H9 (cell line): ENCODE measurements at regions not wholly inside any gene's neighbourhood (a gene's known extent, or its start where the extent isn't known, plus 50 kb on each side); places are given as distances from the start of the nearest gene placed in this dataset.

Experiments used
- DNase-seq: peaks from one replicate; pipeline ENCODE4 v3.0.0-alpha.2; 2017
- H2AFZ ChIP-seq: one replicate; pipeline ENCODE4 v1.6.1; 2013; ENCODE audit warnings: mild to moderate bottlenecking, low read length, control low read depth, moderate library complexity
- H2AK5ac ChIP-seq: 2 replicates; pipeline ENCODE4 v1.6.1; 2013; ENCODE audit warnings: low read length, control low read depth, mixed read lengths; ENCODE audit not compliant: insufficient read length
- H2BK120ac ChIP-seq: one replicate; pipeline ENCODE4 v1.6.1; 2013; ENCODE audit warnings: low read depth, mild to moderate bottlenecking, low read length, control low read depth, inconsistent platforms; ENCODE audit not compliant: poor library complexity, severe bottlenecking
- H2BK12ac ChIP-seq: 2 replicates; pipeline ENCODE4 v1.6.1; 2013; ENCODE audit warnings: low read length, control low read depth, mixed read lengths, low read depth; ENCODE audit not compliant: insufficient read length
- H2BK15ac ChIP-seq: 2 replicates; pipeline ENCODE4 v1.6.1; 2013; ENCODE audit warnings: low read depth, low read length, control low read depth
- H2BK20ac ChIP-seq: one replicate; pipeline ENCODE4 v1.6.1; 2013; ENCODE audit warnings: low read depth, mild to moderate bottlenecking, low read length, control low read depth, inconsistent platforms; ENCODE audit not compliant: poor library complexity, severe bottlenecking
- H2BK5ac ChIP-seq: 2 replicates; pipeline ENCODE4 v1.6.1; 2013; ENCODE audit warnings: low read length, control low read depth, mixed read lengths; ENCODE audit not compliant: insufficient read length
- H3K14ac ChIP-seq: 2 replicates; pipeline ENCODE4 v1.6.1; 2013; ENCODE audit warnings: low read length, control low read depth; ENCODE audit not compliant: insufficient read depth
- H3K18ac ChIP-seq: 2 replicates; pipeline ENCODE4 v1.6.1; 2013; ENCODE audit warnings: low read depth, mild to moderate bottlenecking, mixed read lengths, low read length, control low read depth; ENCODE audit not compliant: insufficient read length
- H3K23ac ChIP-seq: 2 replicates; pipeline ENCODE4 v1.6.1; 2013; ENCODE audit warnings: low read length, control low read depth, mixed read lengths, low read depth; ENCODE audit not compliant: insufficient read length
- H3K23me2 ChIP-seq: 2 replicates; pipeline ENCODE4 v1.6.1; 2013; ENCODE audit warnings: low read depth, mild to moderate bottlenecking, mixed read lengths, low read length, control low read depth; ENCODE audit not compliant: insufficient read length, poor library complexity, severe bottlenecking
- H3K27ac ChIP-seq: 2 replicates; pipeline ENCODE4 v1.5.1; 2013; ENCODE audit warnings: low read length, control low read depth, mixed read lengths, low read depth; ENCODE audit not compliant: insufficient read length
- H3K27me3 ChIP-seq: 2 replicates; pipeline ENCODE4 v1.6.1; 2013; ENCODE audit warnings: low read length, control low read depth, inconsistent platforms; ENCODE audit not compliant: insufficient read depth
- H3K4ac ChIP-seq: 2 replicates; pipeline ENCODE4 v1.6.1; 2013; ENCODE audit warnings: low read depth, mild to moderate bottlenecking, control low read depth, inconsistent platforms, low read length, moderate library complexity
- H3K4me1 ChIP-seq: 2 replicates; pipeline ENCODE4 v1.6.1; 2013; ENCODE audit warnings: low read length, control low read depth, inconsistent platforms; ENCODE audit not compliant: insufficient read depth
- H3K4me2 ChIP-seq: 2 replicates; pipeline ENCODE4 v1.6.1; 2013; ENCODE audit warnings: low read length, control low read depth, mixed read lengths; ENCODE audit not compliant: insufficient read length, insufficient read depth
- H3K56ac ChIP-seq: 2 replicates; pipeline ENCODE4 v1.6.1; 2013; ENCODE audit warnings: low read depth, mild to moderate bottlenecking, mixed read lengths, low read length, control low read depth; ENCODE audit not compliant: insufficient read length
- H3K79me1 ChIP-seq: 2 replicates; pipeline ENCODE4 v1.6.1; 2013; ENCODE audit warnings: low read depth, mild to moderate bottlenecking, moderate library complexity, low read length, control low read depth, inconsistent platforms; ENCODE audit not compliant: insufficient read depth, poor library complexity, severe bottlenecking
- H3K79me2 ChIP-seq: 2 replicates; pipeline ENCODE4 v1.6.1; 2013; ENCODE audit warnings: low read length, control low read depth, inconsistent platforms; ENCODE audit not compliant: insufficient read depth
- H3K9ac ChIP-seq: 2 replicates; pipeline ENCODE4 v1.6.1; 2013; ENCODE audit warnings: low read length, control low read depth, mixed read lengths; ENCODE audit not compliant: insufficient read length; ENCODE audit errors: extremely low read depth
- H3K9me3 ChIP-seq: one replicate; pipeline ENCODE4 v1.6.1; 2013; ENCODE audit warnings: low read depth, low read length, inconsistent platforms; ENCODE audit not compliant: control insufficient read depth
- H3T11ph ChIP-seq: one replicate; pipeline ENCODE4 v1.6.1; 2013; ENCODE audit warnings: mild to moderate bottlenecking, low read length, control low read depth, inconsistent platforms
- H4K20me1 ChIP-seq: one replicate; pipeline ENCODE4 v1.6.1; 2013; ENCODE audit not compliant: control insufficient read depth, insufficient read length, insufficient read depth
- H4K5ac ChIP-seq: 2 replicates; pipeline ENCODE4 v1.6.1; 2013; ENCODE audit warnings: low read depth, mild to moderate bottlenecking, mixed read lengths, low read length, control low read depth; ENCODE audit not compliant: insufficient read length
- H4K8ac ChIP-seq: replicated peaks from 2 replicates; pipeline ENCODE4 v1.6.1; 2013; ENCODE audit warnings: low read length, control low read depth, mixed read lengths, low read depth; ENCODE audit not compliant: insufficient read length
- H4K91ac ChIP-seq: 2 replicates; pipeline ENCODE4 v1.6.1; 2013; ENCODE audit warnings: low read depth, mild to moderate bottlenecking, moderate library complexity, mixed read lengths, low read length, control low read depth; ENCODE audit not compliant: insufficient read length
- H3K27ac Mint-ChIP-seq, 3 experiments: 2 replicates in 2 of 3; 3 replicates in 1 of 3; pipeline ENCODE4 v1.8.0; 2020 to 2021; ENCODE audit warnings: mixed read lengths in 3 of 3, mild to moderate bottlenecking in 1 of 3, moderate library complexity in 1 of 3
- H3K27me3 Mint-ChIP-seq: 2 replicates; pipeline ENCODE4 v1.8.0; 2021; ENCODE audit warnings: low read depth, mild to moderate bottlenecking, moderate library complexity, mixed read lengths
- H3K36me3 Mint-ChIP-seq, 3 experiments: 2 replicates in 2 of 3; 3 replicates in 1 of 3; pipeline ENCODE4 v1.8.0; 2020 to 2021; ENCODE audit warnings: low read depth in 3 of 3, mixed read lengths in 3 of 3; ENCODE audit not compliant: insufficient read depth in 1 of 3
- H3K4me1 Mint-ChIP-seq, 2 experiments: 2 replicates each; pipeline ENCODE4 v1.8.0; 2020; ENCODE audit warnings: mixed read lengths in 2 of 2
- H3K4me3 Mint-ChIP-seq, 2 experiments: 2 replicates in 1 of 2; 3 replicates in 1 of 2; pipeline ENCODE4 v1.8.0; 2020 to 2021; ENCODE audit warnings: mild to moderate bottlenecking in 2 of 2, mixed read lengths in 2 of 2, moderate library complexity in 1 of 2
- H3K9me3 Mint-ChIP-seq, 2 experiments: 2 replicates in 1 of 2; 3 replicates in 1 of 2; pipeline ENCODE4 v1.8.0; 2020; ENCODE audit warnings: mild to moderate bottlenecking in 2 of 2, mixed read lengths in 2 of 2, moderate library complexity in 1 of 2
- CTCF ChIP-seq: fragments of 200-600 bp; sonication (generic); conservative IDR thresholded peaks from 3 replicates; pipeline ENCODE4 v1.8.0; 2021; ENCODE audit warnings: antibody characterized with exemption, mild to moderate bottlenecking
- WGBS: extraction: QIAGEN DNeasy Blood & Tissue Kit; methylation state at CpG from one replicate; pipeline ENCODE4 v1.1.7; 2013; ENCODE audit warnings: missing lambda C conversion rate, low lambda C conversion rate, mixed read lengths; ENCODE audit not compliant: insufficient read length; ENCODE audit errors: extremely low coverage; 5-methylcytosine and 5-hydroxymethylcytosine counted together

DNA sequence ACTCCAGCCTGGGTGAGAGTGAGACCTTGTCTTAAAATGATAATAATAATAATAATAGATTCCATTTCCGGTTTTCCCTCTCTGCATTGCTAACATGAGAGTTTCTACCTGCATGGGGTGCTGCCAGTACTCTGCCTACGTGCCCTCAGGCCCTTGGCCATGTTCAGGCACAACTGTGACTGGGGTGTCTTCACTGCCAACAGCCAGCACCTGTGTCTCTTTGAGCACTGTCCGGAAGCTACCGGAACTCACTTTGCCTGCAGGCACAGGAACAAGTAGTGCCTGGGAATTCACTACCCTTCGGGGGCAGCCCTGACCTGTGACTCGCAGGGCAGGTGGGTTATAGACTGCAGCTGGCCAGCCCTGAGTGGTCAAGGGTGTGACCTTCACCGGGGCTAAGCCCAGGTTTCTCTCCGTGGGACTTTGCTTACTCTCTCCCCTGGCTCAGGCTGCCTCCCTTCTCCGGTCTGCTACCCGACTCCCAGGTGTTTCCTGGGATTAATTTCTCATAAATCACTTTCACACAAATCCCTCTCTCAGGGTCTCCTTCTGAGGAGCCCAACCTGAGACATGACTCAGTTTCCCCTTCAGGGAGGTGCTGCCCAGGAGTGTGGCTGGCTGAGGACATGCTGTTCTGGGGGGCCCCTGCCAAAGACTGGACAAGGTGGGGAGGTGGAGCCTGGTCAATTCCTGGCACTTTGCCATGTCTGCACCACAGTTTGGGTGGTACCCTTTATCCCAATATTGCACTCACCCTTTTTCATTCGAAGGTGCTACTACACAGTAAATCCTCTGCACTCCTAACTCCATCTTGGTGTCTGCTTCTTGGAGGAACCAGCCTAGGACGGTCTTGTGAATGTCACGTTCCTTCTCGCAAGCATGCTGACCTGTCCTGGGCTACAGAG lies 79.5 kb upstream of the RALGAPA2 start:
- Histone ChIP-seq H2BK15ac (no peak overlapping the region), H4K91ac (no peak overlapping the region), H2AFZ (no peak overlapping the region), H2BK20ac (no peak overlapping the region), H3K79me1 (no peaks in the 10 kb centered on the region), H2BK5ac (no peak overlapping the region), H3K4ac (no peak overlapping the region), H3K56ac (no peak overlapping the region), H3K27ac (no peak overlapping the region), H3K27me3 (no peaks in the 10 kb centered on the region), H2BK12ac (no peak overlapping the region), H4K8ac (no peak overlapping the region), H4K20me1 (no peaks in the 10 kb centered on the region), H3K9ac (no peak overlapping the region), H3K4me1 (no peaks in the 10 kb centered on the region; the same call in 1 of the 2 replicates), H3K9me3 (no peaks in the 10 kb centered on the region), H3K79me2 (no peaks in the 10 kb centered on the region), H3K4me2 (no peak overlapping the region), H3K23ac (no peak overlapping the region), H3K18ac (no peak overlapping the region), H3K23me2 (no peaks in the 10 kb centered on the region), H2AK5ac (no peak overlapping the region), H2BK120ac (no peak overlapping the region), H3T11ph (no peak overlapping the region), H4K5ac (no peak overlapping the region), H3K14ac (no peak overlapping the region; the same call in 1 of the 2 replicates)
- Mint-ChIP-seq H3K9me3 (peaks cover 4% of the 10 kb centered on the region in 2 experiments; a peak in 3 of 5 replicates), H3K27me3 (no peaks in the 10 kb centered on the region; the same call in 1 of the 2 replicates), H3K4me3 (no peak overlapping the region), H3K4me1 (peaks cover 3 to 4% of the 10 kb centered on the region in 2 experiments; a peak in 2 of 4 replicates), H3K27ac (no peak overlapping the region; a peak in 2 of 7 replicates), H3K36me3 (peaks cover 0 to 4% (median 0%) of the 10 kb centered on the region in 3 experiments; a peak in 1 of 7 replicates)
- no peak for TF ChIP-seq CTCF
- no peak for DNase-seq
- WGBS, result no CpG with 5 or more reads among the region's 14 CpGs
